Calu3 (cell line): ENCODE measurements at regions not wholly inside any gene's neighbourhood (a gene's known extent, or its start where the extent isn't known, plus 50 kb on each side); places are given as distances from the start of the nearest gene placed in this dataset.

Source experiments
- BruUV-seq: library from RNA; stranded (reverse); fragments of 400-500 nt; replicated peaks from 2 replicates; lab custom pipeline; 2021; lab: Mats Ljungman, UMichigan
- CTCF ChIA-PET: fragments of 300-600 bp; sonication (Branson Sonifier 250); formaldehyde crosslinking; loops from one replicate; lab custom pipeline; 2022; ENCODE audit warnings: antibody characterized with exemption; lab: Charles Lee
- DNase-seq: peaks from one replicate; pipeline ENCODE4 v3.0.0; 2022
- H3K27ac Mint-ChIP-seq: one replicate; pipeline ENCODE4 v1.8.0; 2022; ENCODE audit warnings: mixed read lengths; ENCODE audit not compliant: unreplicated experiment
- H3K27me3 Mint-ChIP-seq: one replicate; pipeline ENCODE4 v1.8.0; 2022; ENCODE audit warnings: mixed read lengths; ENCODE audit not compliant: unreplicated experiment
- H3K36me3 Mint-ChIP-seq: one replicate; pipeline ENCODE4 v1.8.0; 2022; ENCODE audit warnings: mild to moderate bottlenecking, moderate library complexity, mixed read lengths; ENCODE audit not compliant: insufficient read depth, unreplicated experiment
- H3K4me1 Mint-ChIP-seq: one replicate; pipeline ENCODE4 v1.8.0; 2022; ENCODE audit warnings: mild to moderate bottlenecking, low read depth, mixed read lengths; ENCODE audit not compliant: unreplicated experiment
- H3K4me3 Mint-ChIP-seq: one replicate; pipeline ENCODE4 v1.8.0; 2022; ENCODE audit warnings: mild to moderate bottlenecking, low read depth, moderate library complexity, mixed read lengths; ENCODE audit not compliant: unreplicated experiment
- H3K9me3 Mint-ChIP-seq: one replicate; pipeline ENCODE4 v1.8.0; 2022; ENCODE audit warnings: low read depth, mixed read lengths; ENCODE audit not compliant: unreplicated experiment
- intact Hi-C: fragments of 100-400 bp; cut with micrococcal nuclease; formaldehyde crosslinking; loops from one replicate; pipeline ENCODE4 v1.10.0; 2022; ENCODE audit not compliant: unreplicated experiment
- TF ChIP-seq, protein P1 (sequence below): fragments of 200-600 bp; IDR thresholded peaks from one replicate; pipeline ENCODE4 v1.8.0; 2022; ENCODE audit warnings: antibody characterized with exemption; ENCODE audit not compliant: unreplicated experiment

DNA sequence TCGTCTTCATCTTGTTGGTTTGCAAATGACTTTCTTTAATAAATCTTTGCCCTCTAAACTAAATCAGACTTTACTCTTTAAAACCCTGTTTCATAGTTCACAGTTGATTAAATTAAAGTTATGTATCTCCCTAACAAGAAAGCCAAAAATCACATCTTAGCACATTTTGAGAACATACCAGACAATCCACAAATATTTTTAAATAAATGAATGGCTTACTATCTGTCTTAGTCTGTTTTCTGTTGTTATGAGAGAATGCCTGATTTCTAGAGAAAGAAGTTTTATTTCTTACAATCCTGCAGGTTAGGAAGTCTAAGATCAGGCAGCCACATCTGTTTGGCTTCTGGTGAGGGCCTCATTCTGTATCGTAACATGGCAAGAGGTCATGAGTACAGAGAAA is 1090.2 kb upstream of the PIK3C3 start:
- H3K4me1 Mint-ChIP-seq = no peaks in the 10 kb centered on the region
- peaks cover 11% of the 10 kb centered on the region for H3K9me3 Mint-ChIP-seq
- CTCF ChIA-PET = no interaction called here
- no peak overlapping the region for H3K27ac Mint-ChIP-seq
- intact Hi-C loops = no loop called here
- TF ChIP-seq, protein P1, sequence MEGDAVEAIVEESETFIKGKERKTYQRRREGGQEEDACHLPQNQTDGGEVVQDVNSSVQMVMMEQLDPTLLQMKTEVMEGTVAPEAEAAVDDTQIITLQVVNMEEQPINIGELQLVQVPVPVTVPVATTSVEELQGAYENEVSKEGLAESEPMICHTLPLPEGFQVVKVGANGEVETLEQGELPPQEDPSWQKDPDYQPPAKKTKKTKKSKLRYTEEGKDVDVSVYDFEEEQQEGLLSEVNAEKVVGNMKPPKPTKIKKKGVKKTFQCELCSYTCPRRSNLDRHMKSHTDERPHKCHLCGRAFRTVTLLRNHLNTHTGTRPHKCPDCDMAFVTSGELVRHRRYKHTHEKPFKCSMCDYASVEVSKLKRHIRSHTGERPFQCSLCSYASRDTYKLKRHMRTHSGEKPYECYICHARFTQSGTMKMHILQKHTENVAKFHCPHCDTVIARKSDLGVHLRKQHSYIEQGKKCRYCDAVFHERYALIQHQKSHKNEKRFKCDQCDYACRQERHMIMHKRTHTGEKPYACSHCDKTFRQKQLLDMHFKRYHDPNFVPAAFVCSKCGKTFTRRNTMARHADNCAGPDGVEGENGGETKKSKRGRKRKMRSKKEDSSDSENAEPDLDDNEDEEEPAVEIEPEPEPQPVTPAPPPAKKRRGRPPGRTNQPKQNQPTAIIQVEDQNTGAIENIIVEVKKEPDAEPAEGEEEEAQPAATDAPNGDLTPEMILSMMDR = no peak
- no peak overlapping the region for H3K4me3 Mint-ChIP-seq
- no peaks in the 10 kb centered on the region for H3K27me3 Mint-ChIP-seq
- BruUV-seq = no TSS peak
- peaks cover 4% of the 10 kb centered on the region for H3K36me3 Mint-ChIP-seq
- no peak for DNase-seq

DNA sequence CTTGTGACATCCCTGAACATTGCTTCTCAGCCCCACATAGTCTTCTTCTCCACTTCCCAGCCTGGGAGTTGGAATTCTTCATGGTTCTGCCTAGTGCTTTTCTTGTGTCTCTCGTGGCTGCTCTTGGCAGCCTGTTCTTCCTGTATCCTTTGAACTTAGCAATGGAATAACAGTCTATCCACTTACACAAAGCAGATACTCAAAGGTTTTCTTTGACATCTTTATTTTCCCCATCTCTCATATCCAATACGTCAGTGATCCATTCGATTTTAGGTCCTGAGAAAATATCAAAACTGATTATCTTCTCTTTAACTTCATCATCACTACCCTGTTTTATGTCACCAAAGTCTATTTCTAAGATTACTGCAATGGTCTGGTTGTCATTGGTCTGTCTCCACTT is 1091.2 kb upstream of the PIK3C3 start:
- CTCF ChIA-PET = no interaction called here
- intact Hi-C loops = no loop called here
- Mint-ChIP-seq H3K27me3 (no peaks in the 10 kb centered on the region), H3K27ac (no peak overlapping the region), H3K4me3 (no peak overlapping the region), H3K4me1 (no peaks in the 10 kb centered on the region), H3K36me3 (peaks cover 4% of the 10 kb centered on the region), H3K9me3 (peaks cover 7% of the 10 kb centered on the region)
- no peak for DNase-seq
- TF ChIP-seq, protein P1 = no peak
- no TSS peak for BruUV-seq

DNA sequence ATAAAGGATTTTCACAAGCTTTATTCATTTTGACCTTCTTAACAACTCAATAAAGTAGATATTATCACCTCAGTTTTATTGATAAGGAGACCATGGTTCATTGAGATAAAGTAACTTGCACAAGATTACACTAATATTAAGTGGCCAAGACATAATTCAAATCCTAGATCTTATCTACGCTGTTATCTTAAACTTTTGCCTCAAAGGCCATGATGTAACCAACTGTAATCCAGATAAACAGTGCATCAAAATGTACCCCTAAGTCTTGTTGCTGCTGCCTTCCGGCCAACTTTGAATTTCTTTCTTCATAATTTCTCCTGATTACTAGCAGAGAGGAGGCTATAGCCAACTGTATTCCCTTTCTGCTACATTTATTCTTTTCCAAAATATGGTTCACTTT is 1094.8 kb upstream of the PIK3C3 start:
- peaks cover 14% of the 10 kb centered on the region for H3K9me3 Mint-ChIP-seq
- intact Hi-C loops = no loop called here
- BruUV-seq = no TSS peak
- H3K4me3 Mint-ChIP-seq = no peak overlapping the region
- no peaks in the 10 kb centered on the region for H3K36me3 Mint-ChIP-seq
- H3K27ac Mint-ChIP-seq = no peak overlapping the region
- TF ChIP-seq, protein P1 = no peak
- H3K4me1 Mint-ChIP-seq = no peaks in the 10 kb centered on the region
- CTCF ChIA-PET = no interaction called here
- DNase-seq = no peak
- H3K27me3 Mint-ChIP-seq = no peaks in the 10 kb centered on the region

DNA sequence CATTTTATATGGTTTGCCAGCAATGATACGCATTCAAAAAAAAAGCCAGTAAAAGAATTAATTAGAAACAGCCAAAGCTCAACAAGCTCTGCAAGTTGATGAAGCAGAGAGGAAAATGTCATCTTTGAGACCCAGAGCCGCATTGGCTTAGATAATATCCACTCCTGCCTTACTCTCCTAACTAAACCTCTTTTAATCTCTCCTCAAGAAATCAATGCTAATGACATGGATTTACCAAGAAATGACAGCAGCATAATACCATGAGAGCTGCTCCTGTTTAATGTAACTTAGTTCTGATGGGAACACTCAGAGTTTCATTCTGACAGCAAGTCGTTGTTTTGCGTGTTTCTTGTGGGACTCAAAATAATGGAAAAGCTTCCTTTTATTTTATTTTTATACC is 1099.4 kb upstream of the PIK3C3 start:
- CTCF ChIA-PET = no interaction called here
- peaks cover 15% of the 10 kb centered on the region for H3K4me1 Mint-ChIP-seq

More for the DNA sequence above, 1099.4 kb upstream of the PIK3C3 start:
- DNase-seq = no peak
- TF ChIP-seq, protein P1 = no peak
- H3K4me3 Mint-ChIP-seq = no peak overlapping the region
- BruUV-seq = no TSS peak
- intact Hi-C loops = no loop called here
- no peaks in the 10 kb centered on the region for H3K36me3 Mint-ChIP-seq
- H3K27me3 Mint-ChIP-seq = no peaks in the 10 kb centered on the region
- H3K9me3 Mint-ChIP-seq = peaks cover 9% of the 10 kb centered on the region
- no peak overlapping the region for H3K27ac Mint-ChIP-seq
